Keratinocyte (primary cell): ENCODE measurements at regions not wholly inside any gene's neighbourhood (a gene's known extent, or its start where the extent isn't known, plus 50 kb on each side); places are given as distances from the start of the nearest gene placed in this dataset.
"Not testable (repeated sequence)": the region's sequence is repeated elsewhere in the genome, so short reads cannot be mapped to it uniquely, and the experiment has no call there.

Source experiments
- EZH2 ChIP-seq: IDR thresholded peaks from one replicate; pipeline ENCODE4 v1.6.1; 2012; ENCODE audit warnings: inconsistent platforms, mild to moderate bottlenecking, low read length, moderate library complexity
- TF ChIP-seq, protein P1 (sequence below), 3 experiments: IDR thresholded peaks in 1 of 3; conservative IDR thresholded peaks in 1 of 3; optimal IDR thresholded peaks in 1 of 3; 2 replicates in 2 of 3; 3 replicates in 1 of 3; pipeline versions ENCODE3 to v1.5.1; 2011; ENCODE audit warnings: low read length in 3 of 3, mild to moderate bottlenecking in 3 of 3, moderate library complexity in 2 of 3, control low read depth in 1 of 3, inconsistent platforms in 1 of 3; ENCODE audit not compliant: insufficient read depth in 2 of 3; ENCODE audit errors: extremely low read depth in 1 of 3

DNA sequence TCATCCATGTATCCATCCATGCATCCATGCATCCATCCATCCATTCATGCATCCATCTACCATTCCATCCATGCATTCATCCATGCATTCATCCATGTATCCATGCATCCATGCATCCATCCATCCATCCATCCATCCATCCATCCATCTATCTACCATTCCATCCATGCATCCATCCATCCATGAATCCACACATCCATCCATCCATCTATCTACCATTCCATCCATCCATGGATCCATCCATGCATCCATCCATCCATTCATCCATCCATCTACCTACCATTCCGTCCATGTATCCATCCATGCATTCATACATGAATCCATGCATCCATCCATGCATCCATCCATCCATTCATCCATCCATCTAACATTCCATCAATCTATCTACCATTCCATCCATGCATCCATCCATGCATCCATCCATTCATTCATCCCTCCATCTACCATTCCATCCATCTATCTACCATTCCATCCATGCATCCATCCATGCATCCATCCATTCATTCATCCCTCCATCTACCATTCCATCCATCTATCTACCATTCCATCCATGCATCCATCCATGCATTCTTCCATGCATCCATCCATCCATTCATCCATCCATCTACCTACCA is 257.2 kb downstream of the CRLF2 start:
- not testable (repeated sequence) for TF ChIP-seq EZH2
- TF ChIP-seq, protein P1, sequence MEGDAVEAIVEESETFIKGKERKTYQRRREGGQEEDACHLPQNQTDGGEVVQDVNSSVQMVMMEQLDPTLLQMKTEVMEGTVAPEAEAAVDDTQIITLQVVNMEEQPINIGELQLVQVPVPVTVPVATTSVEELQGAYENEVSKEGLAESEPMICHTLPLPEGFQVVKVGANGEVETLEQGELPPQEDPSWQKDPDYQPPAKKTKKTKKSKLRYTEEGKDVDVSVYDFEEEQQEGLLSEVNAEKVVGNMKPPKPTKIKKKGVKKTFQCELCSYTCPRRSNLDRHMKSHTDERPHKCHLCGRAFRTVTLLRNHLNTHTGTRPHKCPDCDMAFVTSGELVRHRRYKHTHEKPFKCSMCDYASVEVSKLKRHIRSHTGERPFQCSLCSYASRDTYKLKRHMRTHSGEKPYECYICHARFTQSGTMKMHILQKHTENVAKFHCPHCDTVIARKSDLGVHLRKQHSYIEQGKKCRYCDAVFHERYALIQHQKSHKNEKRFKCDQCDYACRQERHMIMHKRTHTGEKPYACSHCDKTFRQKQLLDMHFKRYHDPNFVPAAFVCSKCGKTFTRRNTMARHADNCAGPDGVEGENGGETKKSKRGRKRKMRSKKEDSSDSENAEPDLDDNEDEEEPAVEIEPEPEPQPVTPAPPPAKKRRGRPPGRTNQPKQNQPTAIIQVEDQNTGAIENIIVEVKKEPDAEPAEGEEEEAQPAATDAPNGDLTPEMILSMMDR (optimal IDR thresholded peaks at IDR 0.05 in 1 of 3, IDR thresholded peaks at IDR 0.05 in 1 of 3, conservative IDR thresholded peaks at IDR 0.05 in 1 of 3; ENCODE audit: extremely low read depth in 1 of 3, insufficient read depth in 2 of 3, low read length in 3 of 3): not testable (repeated sequence)
